Mucosa of stomach (tissue), 1 donor: ENCODE measurements at regions not wholly inside any gene's neighbourhood (a gene's known extent, or its start where the extent isn't known, plus 50 kb on each side); places are given as distances from the start of the nearest gene placed in this dataset.
"Not testable (repeated sequence)": the region's sequence is repeated elsewhere in the genome, so short reads cannot be mapped to it uniquely, and the experiment has no call there.

ENCODE experiments used
- H3K27me3 ChIP-seq: one replicate; pipeline ENCODE4 v1.7.0; 2013; ENCODE audit warnings: mild to moderate bottlenecking, low read length; ENCODE audit not compliant: control insufficient read depth, insufficient read depth
- H3K36me3 ChIP-seq: one replicate; pipeline ENCODE4 v1.7.0; 2013; ENCODE audit warnings: low read length; ENCODE audit not compliant: control insufficient read depth, insufficient read depth
- H3K4me1 ChIP-seq: one replicate; pipeline ENCODE4 v1.7.0; 2013; ENCODE audit warnings: mild to moderate bottlenecking, low read length; ENCODE audit not compliant: control insufficient read depth, insufficient read depth
- H3K4me3 ChIP-seq: one replicate; pipeline ENCODE4 v1.7.0; 2013; ENCODE audit warnings: low read length
- H3K9ac ChIP-seq: one replicate; pipeline ENCODE4 v1.7.0; 2013; ENCODE audit warnings: mild to moderate bottlenecking, low read length, moderate library complexity
- H3K9me3 ChIP-seq: one replicate; pipeline ENCODE4 v1.7.0; 2013; ENCODE audit warnings: mild to moderate bottlenecking, low read length, moderate library complexity; ENCODE audit not compliant: control insufficient read depth
- donor health status: Pancreatic carcinoma.

DNA sequence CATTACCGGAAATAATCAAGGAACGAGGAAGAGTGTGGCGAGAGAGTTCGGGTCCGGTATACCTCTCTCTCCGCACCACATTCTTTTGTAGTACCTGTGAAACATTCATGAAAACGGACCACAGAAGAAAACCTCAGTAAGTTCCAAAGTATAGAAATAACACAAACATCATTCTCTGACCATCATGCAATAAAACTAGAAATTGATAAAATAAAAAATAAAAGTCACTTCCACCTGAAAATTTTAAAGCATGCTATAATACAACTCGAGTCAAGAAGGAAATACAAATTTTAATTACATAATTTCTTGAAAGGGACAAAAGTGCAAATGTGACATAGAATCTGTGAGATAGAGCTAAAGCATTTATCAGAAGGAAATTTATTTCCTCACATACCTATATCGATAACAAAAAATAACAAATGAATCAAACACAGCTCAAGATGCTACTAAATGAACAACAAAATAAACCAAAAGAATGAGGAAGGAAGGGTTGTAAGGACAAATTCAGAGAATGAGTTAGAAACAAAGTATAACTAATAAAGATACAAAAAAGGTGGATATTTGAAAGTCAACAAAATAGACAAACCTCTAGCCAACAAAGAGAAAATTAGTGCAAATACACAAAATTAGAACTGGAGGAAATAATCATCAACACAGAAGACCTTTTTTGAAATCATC, 84.2 kb downstream of the TRIM27 start:
- H3K27me3 ChIP-seq = peaks cover 5% of the 10 kb centered on the region
- no peaks in the 10 kb centered on the region for H3K9me3 ChIP-seq
- peak overlapping the region; percentile 56 for H3K9ac ChIP-seq
- no peaks in the 10 kb centered on the region for H3K4me1 ChIP-seq
- H3K4me3 ChIP-seq = peak overlapping the region; percentile 64
- no peaks in the 10 kb centered on the region for H3K36me3 ChIP-seq

GRCh38 chr6:28841290-28841689, 82.5 kb downstream of the TRIM27 start:
- no peak overlapping the region for H3K9ac ChIP-seq
- no peaks in the 10 kb centered on the region for H3K36me3 ChIP-seq
- H3K4me3 ChIP-seq = no peak overlapping the region
- peaks cover 5% of the 10 kb centered on the region for H3K27me3 ChIP-seq
- no peaks in the 10 kb centered on the region for H3K9me3 ChIP-seq
- H3K4me1 ChIP-seq = no peaks in the 10 kb centered on the region

DNA sequence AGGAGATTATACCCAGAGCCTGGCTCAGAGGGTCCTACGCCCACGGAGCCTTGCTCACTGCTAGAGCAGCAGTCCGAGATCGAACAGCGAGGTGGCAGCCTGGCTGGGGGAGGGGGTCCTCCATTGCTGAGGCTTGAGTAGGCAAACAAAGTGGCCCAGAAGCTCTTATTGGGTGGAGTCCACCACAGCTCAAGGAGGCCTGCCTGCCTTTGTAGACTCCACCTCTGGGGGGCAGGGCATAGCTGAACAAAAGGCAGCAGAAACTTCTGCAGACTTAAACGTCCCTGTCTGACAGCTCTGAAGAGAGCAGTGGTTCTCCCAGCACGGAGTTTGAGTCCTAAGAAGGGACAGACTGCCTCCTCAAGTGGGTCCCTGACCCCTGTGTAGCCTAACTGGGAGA, 75.0 kb downstream of the TRIM27 start:
- H3K4me1 ChIP-seq, H3K36me3 ChIP-seq, H3K9me3 ChIP-seq, H3K4me3 ChIP-seq, H3K27me3 ChIP-seq, H3K9ac ChIP-seq: not testable (repeated sequence)
